Transverse colon (tissue), 4 donors: ENCODE measurements at regions not wholly inside any gene's neighbourhood (a gene's known extent, or its start where the extent isn't known, plus 50 kb on each side); places are given as distances from the start of the nearest gene placed in this dataset.

Source experiments
- DNase-seq: peaks from one replicate; pipeline ENCODE4 v3.0.0-alpha.2; 2019
- H3K27ac ChIP-seq, 4 donors: fragments of 200-600 bp; sonication (generic); 2 replicates each; pipeline ENCODE4 v1.5.1; 2016 to 2018; ENCODE audit warnings: inconsistent platforms in 4 of 4
- H3K27me3 ChIP-seq: fragments of 200-600 bp; sonication (generic); 2 replicates; pipeline ENCODE4 v1.5.1; 2017; ENCODE audit warnings: inconsistent platforms
- H3K36me3 ChIP-seq, 4 donors: fragments of 200-600 bp; sonication (generic); 2 replicates each; pipeline ENCODE4 v1.5.1; 2017 to 2019; ENCODE audit warnings: inconsistent platforms in 4 of 4
- H3K4me1 ChIP-seq, 4 donors: fragments of 200-600 bp; sonication (generic); 2 replicates each; pipeline ENCODE4 v1.5.1; 2017 to 2020; ENCODE audit warnings: inconsistent platforms in 4 of 4
- H3K4me3 ChIP-seq, 4 donors: fragments of 200-600 bp; sonication (generic); 1 replicate in 1 of 4; 2 replicates in 3 of 4; pipeline versions ENCODE4 v1.5.1 to v1.6.1; 2017 to 2019; ENCODE audit warnings: inconsistent platforms in 4 of 4
- H3K9me3 ChIP-seq, 2 donors: fragments of 200-600 bp; sonication (generic); 2 replicates each; pipeline ENCODE4 v1.5.1; 2017 to 2019; ENCODE audit warnings: inconsistent platforms in 2 of 2
- CTCF ChIP-seq, 5 experiments: fragments of 200-600 bp in 3 of 5; fragments of 450-650 bp in 2 of 5; sonication (generic) in 3 of 5; IDR thresholded peaks; 1 replicate in 2 of 5; 2 replicates in 3 of 5; pipeline ENCODE4 v1.5.1; 2016 to 2017; ENCODE audit warnings: antibody characterized with exemption in 5 of 5, inconsistent platforms in 3 of 5, mild to moderate bottlenecking in 2 of 5, moderate library complexity in 1 of 5
- EP300 ChIP-seq: sonication (generic); formaldehyde crosslinking; IDR thresholded peaks from one replicate; pipeline ENCODE4 v1.6.1; 2017; ENCODE audit warnings: antibody characterized with exemption, low read depth
- POLR2A ChIP-seq: fragments of 450-650 bp; IDR thresholded peaks from one replicate; pipeline ENCODE4 v1.6.1; 2016; ENCODE audit warnings: antibody characterized with exemption, mild to moderate bottlenecking, moderate library complexity
- POLR2AphosphoS5 ChIP-seq, 3 donors: sonication (generic); formaldehyde crosslinking; IDR thresholded peaks; one replicate each; pipeline ENCODE4 v1.6.1; 2016; ENCODE audit warnings: antibody characterized with exemption in 3 of 3
- WGBS, 2 donors: methylation state at CpG; one replicate each; pipeline ENCODE4 v1.1.5; 2018; ENCODE audit warnings: low coverage in 1 of 2; 5-methylcytosine and 5-hydroxymethylcytosine counted together
- in situ Hi-C, 4 donors: fragments of 200-750 bp; cut with MboI; loops; one replicate each; pipeline versions ENCODE4 v1.15.0 to v1.15.1; 2017; ENCODE audit warnings: low sequenced_read_pairs in 3 of 4, low pct_ligation_motif_present in 1 of 4, low pct_unique_long_range_greater_than_20kb in 1 of 4
- intact Hi-C: fragments of 100-400 bp; cut with DNase I; formaldehyde crosslinking; loops from one replicate; pipeline ENCODE4 v1.15.1; 2023; ENCODE audit warnings: low total_unique reads

GRCh38 chr1:59034925-59035324 is 251.1 kb upstream of the JUN start:
- no peaks in the 10 kb centered on the region for H3K27me3 ChIP-seq
- H3K4me3 ChIP-seq, result no peak overlapping the region
- H3K27ac ChIP-seq, result no peak overlapping the region
- no peak for DNase-seq
- 86% methylated on average over 10 of the region's 10 CpGs; no CpG with 5 or more reads in 1 of the 2 donors for WGBS, 2 donors
- in situ Hi-C loops, result no loop called here
- no peak for TF ChIP-seq CTCF (IDR thresholded peaks at IDR 0.05)
- no peak for TF ChIP-seq POLR2AphosphoS5 (IDR thresholded peaks at IDR 0.05)
- no peak for TF ChIP-seq EP300
- no peak for TF ChIP-seq POLR2A
- intact Hi-C loops, result no loop called here
- no peaks in the 10 kb centered on the region for H3K9me3 ChIP-seq
- peaks cover 0 to 2% (median 0%) of the 10 kb centered on the region in 4 donors for H3K4me1 ChIP-seq
- H3K36me3 ChIP-seq, result no peaks in the 10 kb centered on the region

- no peak for TF ChIP-seq EP300
- no peak for TF ChIP-seq POLR2AphosphoS5 (IDR thresholded peaks at IDR 0.05)
- TF ChIP-seq POLR2A, result no peak
- no peak for TF ChIP-seq CTCF (IDR thresholded peaks at IDR 0.05)
- H3K9me3 ChIP-seq, result no peaks in the 10 kb centered on the region
- intact Hi-C loops, result no loop called here
- no peak overlapping the region for H3K27ac ChIP-seq
- no peak overlapping the region for H3K4me3 ChIP-seq
- in situ Hi-C loops, result no loop called here
- no peak for DNase-seq
- 79 to 80% methylated on average over 5 of the region's 5 CpGs for WGBS, 2 donors
- no peaks in the 10 kb centered on the region for H3K27me3 ChIP-seq
- H3K4me1 ChIP-seq, result peaks cover 0 to 14% (median 13%) of the 10 kb centered on the region in 4 donors
- H3K36me3 ChIP-seq, result no peaks in the 10 kb centered on the region
Observed at GRCh38 chr1:59039551-59039950, 255.7 kb upstream of the JUN start.

GRCh38 chr1:59040486-59040885 is 256.4 kb upstream of the FGGY start:
- in situ Hi-C loops, result no loop called here
- TF ChIP-seq POLR2AphosphoS5 (IDR thresholded peaks at IDR 0.05), result no peak
- no peak for TF ChIP-seq EP300
- no peak for TF ChIP-seq POLR2A
- TF ChIP-seq CTCF (IDR thresholded peaks at IDR 0.05), result no peak
- 88 to 100% methylated on average over 2 of the region's 2 CpGs for WGBS, 2 donors
- no peak overlapping the region for H3K4me3 ChIP-seq
- peaks cover 0 to 24% (median 20%) of the 10 kb centered on the region in 4 donors for H3K4me1 ChIP-seq
- no peak for DNase-seq
- H3K36me3 ChIP-seq, result no peaks in the 10 kb centered on the region
- H3K27ac ChIP-seq, result no peak overlapping the region
- intact Hi-C loops, result no loop called here
- H3K27me3 ChIP-seq, result no peaks in the 10 kb centered on the region
- no peaks in the 10 kb centered on the region for H3K9me3 ChIP-seq

GRCh38 chr1:59041646-59042277 is 255.1 kb upstream of the FGGY start:
- no peaks in the 10 kb centered on the region for H3K9me3 ChIP-seq
- intact Hi-C loops (no loop called here), in situ Hi-C loops (no loop called here)
- DNase-seq, result no peak
- H3K4me3 ChIP-seq, result no peak overlapping the region
- H3K27ac ChIP-seq, result no peak overlapping the region
- WGBS, 2 donors, result 78 to 80% methylated on average over 3 to 5 of the region's 5 CpGs
- no peaks in the 10 kb centered on the region for H3K36me3 ChIP-seq
- H3K27me3 ChIP-seq, result no peaks in the 10 kb centered on the region
- TF ChIP-seq CTCF (IDR thresholded peaks at IDR 0.05), result no peak
- no peak for TF ChIP-seq POLR2AphosphoS5 (IDR thresholded peaks at IDR 0.05)
- no peak for TF ChIP-seq EP300
- no peak for TF ChIP-seq POLR2A
- peaks cover 0 to 31% (median 26%) of the 10 kb centered on the region in 4 donors for H3K4me1 ChIP-seq
